ENCODE measurements at regions not wholly inside any gene's neighbourhood (a gene's known extent, or its start where the extent isn't known, plus 50 kb on each side); places are given as distances from the start of the nearest gene placed in this dataset.

DNA sequence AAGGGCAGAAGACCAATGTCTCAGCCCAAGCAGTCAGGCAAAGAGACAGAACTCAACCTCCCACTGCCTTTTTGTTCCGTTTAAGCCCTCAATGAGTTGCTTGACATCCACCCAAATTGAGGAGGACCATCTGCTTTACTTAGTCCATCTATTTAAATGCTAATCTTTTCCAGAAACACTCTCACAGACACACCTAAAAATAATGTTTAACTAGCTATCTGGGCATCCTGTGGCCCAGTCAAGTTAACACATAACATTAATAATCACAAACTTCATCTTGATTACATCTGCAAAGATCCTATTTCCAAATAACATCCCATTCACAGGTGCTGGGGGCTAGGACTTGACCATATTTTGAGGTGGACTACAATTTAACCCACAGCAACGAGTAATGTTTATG, 115.7 kb downstream of the RAB11FIP2 start:
- Mint-ChIP-seq H3K9me3 (peaks cover 0 to 2% (median 0%) of the 10 kb centered on the region in 7 donors), H3K36me3 (no peaks in the 10 kb centered on the region), H3K27ac (no peak overlapping the region), H3K4me3 (no peak overlapping the region), H3K27me3 (ENCODE audit: low read depth in 3 of 3) (peaks cover 2 to 3% (median 3%) of the 10 kb centered on the region in 3 donors), H3K4me1 (peaks cover 6% of the 10 kb centered on the region)
- TF ChIP-seq, protein P1, sequence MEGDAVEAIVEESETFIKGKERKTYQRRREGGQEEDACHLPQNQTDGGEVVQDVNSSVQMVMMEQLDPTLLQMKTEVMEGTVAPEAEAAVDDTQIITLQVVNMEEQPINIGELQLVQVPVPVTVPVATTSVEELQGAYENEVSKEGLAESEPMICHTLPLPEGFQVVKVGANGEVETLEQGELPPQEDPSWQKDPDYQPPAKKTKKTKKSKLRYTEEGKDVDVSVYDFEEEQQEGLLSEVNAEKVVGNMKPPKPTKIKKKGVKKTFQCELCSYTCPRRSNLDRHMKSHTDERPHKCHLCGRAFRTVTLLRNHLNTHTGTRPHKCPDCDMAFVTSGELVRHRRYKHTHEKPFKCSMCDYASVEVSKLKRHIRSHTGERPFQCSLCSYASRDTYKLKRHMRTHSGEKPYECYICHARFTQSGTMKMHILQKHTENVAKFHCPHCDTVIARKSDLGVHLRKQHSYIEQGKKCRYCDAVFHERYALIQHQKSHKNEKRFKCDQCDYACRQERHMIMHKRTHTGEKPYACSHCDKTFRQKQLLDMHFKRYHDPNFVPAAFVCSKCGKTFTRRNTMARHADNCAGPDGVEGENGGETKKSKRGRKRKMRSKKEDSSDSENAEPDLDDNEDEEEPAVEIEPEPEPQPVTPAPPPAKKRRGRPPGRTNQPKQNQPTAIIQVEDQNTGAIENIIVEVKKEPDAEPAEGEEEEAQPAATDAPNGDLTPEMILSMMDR (IDR thresholded peaks at IDR 0.05), result no peak
- Histone ChIP-seq H2AFZ (ENCODE audit: insufficient read depth, low read depth, low read length, poor library complexity, severe bottlenecking) (no peak overlapping the region), H3K27me3 (ENCODE audit: control insufficient read depth in 2 of 2, insufficient read depth in 2 of 2, low read length in 2 of 2) (no peaks in the 10 kb centered on the region), H3K27ac (ENCODE audit: low read depth in 1 of 2, low read length in 2 of 2) (no peak overlapping the region), H3K4me3 (replicated peaks in 1 of 3; ENCODE audit: low read depth in 2 of 3, low read length in 3 of 3) (no peak overlapping the region), H3K36me3 (replicated peaks in 1 of 2; ENCODE audit: control insufficient read depth in 1 of 2, insufficient read depth in 2 of 2, low read length in 2 of 2) (no peaks in the 10 kb centered on the region), H4K20me1 (ENCODE audit: insufficient read depth, low read length) (no peaks in the 10 kb centered on the region), H3K4me2 (replicated peaks; ENCODE audit: extremely low read depth, low read length, poor library complexity, severe bottlenecking) (no peak overlapping the region), H3K9me3 (replicated peaks in 1 of 2; ENCODE audit: control insufficient read depth in 1 of 2, insufficient read depth in 1 of 2, low read length in 2 of 2) (no peaks in the 10 kb centered on the region), H3K4me1 (ENCODE audit: control insufficient read depth in 1 of 2, insufficient read depth in 2 of 2, low read length in 2 of 2) (no peaks in the 10 kb centered on the region), H3K79me2 (ENCODE audit: insufficient read depth, low read length) (no peaks in the 10 kb centered on the region), H3K9ac (ENCODE audit: insufficient read depth, low read length, poor library complexity, severe bottlenecking) (no peak overlapping the region)
- no peak for DNase-seq
- intact Hi-C loops (cut with micrococcal nuclease), result no loop called here
- 100% methylated on average over 1 of the region's 2 CpGs for WGBS (ENCODE audit: insufficient coverage)

DNA sequence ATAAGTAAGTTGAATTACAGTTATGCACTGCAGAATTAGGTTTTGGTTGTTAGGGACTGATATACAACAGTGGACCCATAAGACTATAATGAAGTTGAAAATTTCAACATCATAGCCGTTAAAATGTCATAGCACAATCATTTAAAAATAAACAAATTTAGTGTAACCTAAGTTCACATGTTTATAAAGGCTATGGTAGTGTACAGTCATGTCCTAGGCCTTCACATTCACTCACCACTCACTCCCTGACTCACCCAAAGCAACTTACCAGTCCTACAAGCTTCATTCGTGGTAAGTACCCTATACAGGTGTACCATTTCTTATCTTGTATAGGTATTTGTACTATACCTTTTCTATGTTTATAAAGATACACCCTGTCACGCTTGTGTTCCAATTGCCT, 113.7 kb downstream of the RAB11FIP2 start:
- Mint-ChIP-seq H3K9me3 (peaks cover 0 to 3% (median 0%) of the 10 kb centered on the region in 7 donors), H3K36me3 (no peaks in the 10 kb centered on the region), H3K4me3 (no peak overlapping the region), H3K4me1 (no peaks in the 10 kb centered on the region), H3K27ac (no peak overlapping the region), H3K27me3 (ENCODE audit: low read depth in 3 of 3) (peaks cover 2 to 3% (median 3%) of the 10 kb centered on the region in 3 donors)
- TF ChIP-seq, protein P1 (IDR thresholded peaks at IDR 0.05), result no peak
- H3K4me2 ChIP-seq (replicated peaks; ENCODE audit: extremely low read depth, low read length, poor library complexity, severe bottlenecking), result no peak overlapping the region
- H3K9ac ChIP-seq (ENCODE audit: insufficient read depth, low read length, poor library complexity, severe bottlenecking), result no peak overlapping the region
- H3K27me3 ChIP-seq (ENCODE audit: control insufficient read depth in 2 of 2, insufficient read depth in 2 of 2, low read length in 2 of 2), result no peaks in the 10 kb centered on the region
- H3K4me3 ChIP-seq (replicated peaks in 1 of 3; ENCODE audit: low read depth in 2 of 3, low read length in 3 of 3), result no peak overlapping the region
- H3K9me3 ChIP-seq (replicated peaks in 1 of 2; ENCODE audit: control insufficient read depth in 1 of 2, insufficient read depth in 1 of 2, low read length in 2 of 2), result no peaks in the 10 kb centered on the region
- no peaks in the 10 kb centered on the region for H3K4me1 ChIP-seq (ENCODE audit: control insufficient read depth in 1 of 2, insufficient read depth in 2 of 2, low read length in 2 of 2)
- intact Hi-C loops (cut with micrococcal nuclease), result no loop called here
- H3K27ac ChIP-seq (ENCODE audit: low read depth in 1 of 2, low read length in 2 of 2), result no peak overlapping the region
- H2AFZ ChIP-seq (ENCODE audit: insufficient read depth, low read depth, low read length, poor library complexity, severe bottlenecking), result no peak overlapping the region
- no peaks in the 10 kb centered on the region for H3K79me2 ChIP-seq (ENCODE audit: insufficient read depth, low read length)
- no peaks in the 10 kb centered on the region for H3K36me3 ChIP-seq (replicated peaks in 1 of 2; ENCODE audit: control insufficient read depth in 1 of 2, insufficient read depth in 2 of 2, low read length in 2 of 2)
- WGBS (ENCODE audit: insufficient coverage), result no CpG with 5 or more reads among the region's 3 CpGs
- H4K20me1 ChIP-seq (ENCODE audit: insufficient read depth, low read length), result no peaks in the 10 kb centered on the region
- no peak for DNase-seq

All from CD14-positive monocyte (primary cell).